PC-9 (cell line): ENCODE measurements at regions not wholly inside any gene's neighbourhood (a gene's known extent, or its start where the extent isn't known, plus 50 kb on each side); places are given as distances from the start of the nearest gene placed in this dataset.

ENCODE experiments used
- BruUV-seq: library from RNA; stranded (reverse); fragments of 400-500 nt; replicated peaks from 2 replicates; lab custom pipeline; 2021; lab: Mats Ljungman, UMichigan
- CTCF ChIA-PET: fragments of 300-600 bp; sonication (Branson Sonifier 250); formaldehyde crosslinking; loops from one replicate; lab custom pipeline; 2022; ENCODE audit warnings: antibody characterized with exemption; lab: Charles Lee
- POLR2A ChIA-PET: fragments of 300-600 bp; sonication (Branson Sonifier 250); formaldehyde crosslinking; loops from one replicate; lab custom pipeline; 2022; ENCODE audit warnings: antibody characterized with exemption; ENCODE audit not compliant: unreplicated experiment; lab: Charles Lee
- DNase-seq, 2 experiments: peaks; one replicate each; pipeline versions ENCODE4 v3.0.0 to v3.0.0-alpha.2; 2015 to 2022; ENCODE audit warnings: mixed read lengths in 1 of 2
- H2AFZ ChIP-seq: fragments of 200-600 bp; sonication (generic); 2 replicates; pipeline ENCODE4 v1.8.1; 2017; ENCODE audit warnings: antibody characterized with exemption
- H3F3A ChIP-seq: fragments of 200-600 bp; sonication (generic); 2 replicates; pipeline ENCODE4 v1.8.1; 2017; ENCODE audit warnings: antibody characterized with exemption, mild to moderate bottlenecking, low read depth; ENCODE audit not compliant: insufficient read depth
- H3K27ac ChIP-seq: fragments of 200-600 bp; sonication (generic); 2 replicates; pipeline ENCODE4 v1.6.1; 2016; ENCODE audit warnings: mixed run types
- H3K27me3 ChIP-seq: fragments of 200-600 bp; sonication (generic); 2 replicates; pipeline ENCODE4 v1.6.1; 2016; ENCODE audit warnings: low read depth, mixed run types; ENCODE audit not compliant: insufficient read depth
- H3K36me3 ChIP-seq: fragments of 200-600 bp; sonication (generic); 2 replicates; pipeline ENCODE4 v1.6.1; 2016; ENCODE audit warnings: low read depth, mixed run types
- H3K4me1 ChIP-seq: fragments of 200-600 bp; sonication (generic); replicated peaks from 2 replicates; pipeline ENCODE4 v1.6.1; 2016; ENCODE audit warnings: mixed run types; ENCODE audit not compliant: insufficient read depth
- H3K4me2 ChIP-seq: fragments of 200-600 bp; sonication (generic); 2 replicates; pipeline ENCODE4 v1.6.1; 2017; ENCODE audit warnings: mixed run types
- H3K4me3 ChIP-seq: fragments of 200-600 bp; sonication (generic); 2 replicates; pipeline ENCODE4 v1.6.1; 2016; ENCODE audit warnings: mixed run types
- H3K79me2 ChIP-seq: fragments of 200-600 bp; sonication (generic); 2 replicates; pipeline ENCODE4 v1.6.1; 2017; ENCODE audit warnings: low read depth, mixed run types
- H3K9me2 ChIP-seq: fragments of 200-600 bp; sonication (generic); 2 replicates; pipeline ENCODE4 v1.8.1; 2017; ENCODE audit warnings: mild to moderate bottlenecking; ENCODE audit not compliant: insufficient read depth
- H3K9me3 ChIP-seq: fragments of 200-600 bp; sonication (generic); 2 replicates; pipeline ENCODE4 v1.8.1; 2016; ENCODE audit warnings: low read depth; ENCODE audit not compliant: insufficient read depth
- H4K20me1 ChIP-seq: fragments of 200-600 bp; sonication (generic); 2 replicates; pipeline ENCODE4 v1.8.1; 2017; ENCODE audit not compliant: insufficient read depth
- EZH2 ChIP-seq: fragments of 200-600 bp; sonication (generic); IDR thresholded peaks from 2 replicates; pipeline ENCODE4 v1.8.0; 2017; ENCODE audit warnings: antibody characterized with exemption, low read depth
- intact Hi-C: fragments of 100-400 bp; cut with micrococcal nuclease; formaldehyde crosslinking; loops from one replicate; pipeline ENCODE4 v1.10.0; 2022; ENCODE audit not compliant: unreplicated experiment
- TF ChIP-seq, protein P1 (sequence below): fragments of 200-600 bp; sonication (generic); conservative IDR thresholded peaks from 2 replicates; pipeline ENCODE4 v1.6.1; 2017; ENCODE audit warnings: mixed run types, antibody characterized with exemption, mild to moderate bottlenecking, moderate library complexity

DNA sequence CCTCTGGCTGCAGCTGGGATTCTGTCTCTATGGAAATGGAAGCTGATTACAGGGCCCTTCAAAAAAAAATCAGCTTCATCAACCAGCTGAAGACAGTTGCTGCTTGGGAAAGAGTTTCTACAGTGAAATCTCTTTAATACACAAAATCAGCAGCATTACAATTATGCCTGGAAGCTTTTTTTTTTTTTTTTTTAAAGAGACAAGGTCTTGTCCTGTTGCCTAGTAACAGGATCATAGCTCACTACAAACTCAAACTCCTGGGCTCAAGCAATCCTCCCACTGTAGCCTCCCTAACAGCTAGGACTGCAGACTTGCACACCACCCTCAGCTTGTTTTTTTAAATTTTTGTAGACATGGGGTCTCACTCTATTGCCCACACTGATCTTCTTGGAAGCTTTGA, 94.5 kb downstream of the OR13A1 start:
- H3K9me3 ChIP-seq = no peaks in the 10 kb centered on the region
- CTCF ChIA-PET = no interaction called here

DNA sequence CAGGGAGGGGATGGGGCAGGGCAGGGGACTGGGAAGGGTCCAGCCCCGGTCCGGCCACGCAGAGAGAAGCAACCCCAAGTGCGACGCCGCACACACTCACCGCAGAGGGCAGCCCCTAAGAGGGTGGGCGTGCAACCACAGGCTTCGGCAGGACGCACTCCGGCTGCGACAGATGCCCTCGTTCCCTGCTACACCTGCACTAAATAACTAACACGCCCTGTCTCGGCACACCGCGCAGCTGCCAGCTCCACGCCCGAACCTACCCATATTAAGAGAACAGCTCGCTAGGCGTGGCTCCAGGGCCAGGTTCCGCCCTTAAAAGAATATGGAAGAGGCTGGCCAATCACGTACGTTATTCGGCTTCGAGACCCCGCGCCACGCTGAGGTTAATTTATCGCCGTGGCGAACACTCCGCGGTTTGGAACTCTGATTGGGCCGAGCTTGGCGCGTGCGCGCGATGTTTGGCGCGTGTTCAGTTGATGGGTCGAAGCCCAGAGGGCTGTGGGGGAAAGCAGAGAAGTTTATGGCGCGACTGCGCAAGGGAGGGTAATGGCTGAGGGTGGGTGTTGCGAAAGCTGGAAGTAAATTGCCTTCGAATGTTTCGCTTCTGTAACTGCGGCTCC, 91.1 kb downstream of the OR13A1 start:
- no peak for TF ChIP-seq EZH2
- TF ChIP-seq, protein P1, sequence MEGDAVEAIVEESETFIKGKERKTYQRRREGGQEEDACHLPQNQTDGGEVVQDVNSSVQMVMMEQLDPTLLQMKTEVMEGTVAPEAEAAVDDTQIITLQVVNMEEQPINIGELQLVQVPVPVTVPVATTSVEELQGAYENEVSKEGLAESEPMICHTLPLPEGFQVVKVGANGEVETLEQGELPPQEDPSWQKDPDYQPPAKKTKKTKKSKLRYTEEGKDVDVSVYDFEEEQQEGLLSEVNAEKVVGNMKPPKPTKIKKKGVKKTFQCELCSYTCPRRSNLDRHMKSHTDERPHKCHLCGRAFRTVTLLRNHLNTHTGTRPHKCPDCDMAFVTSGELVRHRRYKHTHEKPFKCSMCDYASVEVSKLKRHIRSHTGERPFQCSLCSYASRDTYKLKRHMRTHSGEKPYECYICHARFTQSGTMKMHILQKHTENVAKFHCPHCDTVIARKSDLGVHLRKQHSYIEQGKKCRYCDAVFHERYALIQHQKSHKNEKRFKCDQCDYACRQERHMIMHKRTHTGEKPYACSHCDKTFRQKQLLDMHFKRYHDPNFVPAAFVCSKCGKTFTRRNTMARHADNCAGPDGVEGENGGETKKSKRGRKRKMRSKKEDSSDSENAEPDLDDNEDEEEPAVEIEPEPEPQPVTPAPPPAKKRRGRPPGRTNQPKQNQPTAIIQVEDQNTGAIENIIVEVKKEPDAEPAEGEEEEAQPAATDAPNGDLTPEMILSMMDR = no peak
- CTCF ChIA-PET = no interaction called here

More for the DNA sequence above, 94.5 kb downstream of the OR13A1 start:
- no peak for DNase-seq
- H3K4me3 ChIP-seq = no peak overlapping the region
- H2AFZ ChIP-seq = no peak overlapping the region
- POLR2A ChIA-PET = no interaction called here
- 0 out of 2 replicates have a peak, but pooled peaks cover 8% of the 10 kb centered on the region for H3K27me3 ChIP-seq
- H3K36me3 ChIP-seq = no peaks in the 10 kb centered on the region
- H3F3A ChIP-seq = no peaks in the 10 kb centered on the region
- H4K20me1 ChIP-seq = no peaks in the 10 kb centered on the region
- no peak overlapping the region for H3K27ac ChIP-seq
- intact Hi-C loops = no loop called here
- TF ChIP-seq EZH2 = no peak
- TF ChIP-seq, protein P1 = no peak
- no peaks in the 10 kb centered on the region for H3K9me2 ChIP-seq
- no peaks in the 10 kb centered on the region for H3K79me2 ChIP-seq
- no peak overlapping the region for H3K4me2 ChIP-seq
- no peaks in the 10 kb centered on the region for H3K4me1 ChIP-seq
- BruUV-seq = no TSS peak

DNA sequence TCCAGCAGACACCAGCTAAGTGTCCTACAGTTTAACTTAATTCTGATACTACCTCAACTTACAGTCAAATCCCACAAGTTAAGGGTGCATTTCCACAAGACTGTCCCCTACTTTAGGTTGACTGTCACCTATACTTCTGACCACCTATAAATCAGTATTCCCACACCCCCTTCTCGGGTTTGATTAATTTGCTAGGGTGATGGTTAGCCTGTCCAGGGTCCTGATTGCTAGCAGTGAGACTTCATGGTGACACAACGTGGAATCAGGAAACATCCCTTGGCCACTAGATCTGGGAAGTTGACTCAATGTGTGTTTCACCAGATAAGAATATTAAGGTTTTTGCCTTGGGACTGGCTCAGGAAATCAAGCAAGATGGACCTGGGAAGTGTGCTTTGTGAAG, 88.4 kb downstream of the OR13A1 start:
- Histone ChIP-seq H4K20me1 (no peaks in the 10 kb centered on the region), H3K36me3 (no peaks in the 10 kb centered on the region), H3K27ac (no peak overlapping the region), H3K4me1 (no peaks in the 10 kb centered on the region), H3K9me2 (no peaks in the 10 kb centered on the region), H3F3A (no peaks in the 10 kb centered on the region), H3K79me2 (no peaks in the 10 kb centered on the region), H3K27me3 (0 out of 2 replicates have a peak, but pooled peaks cover 8% of the 10 kb centered on the region), H2AFZ (no peak overlapping the region), H3K9me3 (peaks cover 13% of the 10 kb centered on the region; the same call in 1 of the 2 replicates), H3K4me3 (no peak overlapping the region), H3K4me2 (no peak overlapping the region)
- TF ChIP-seq, protein P1 = no peak
- TF ChIP-seq EZH2 = no peak
- ChIA-PET CTCF (no interaction called here), POLR2A (no interaction called here)
- intact Hi-C loops = no loop called here
- no TSS peak for BruUV-seq
- DNase-seq = no peak

More for the DNA sequence above, 91.1 kb downstream of the OR13A1 start:
- no peaks in the 10 kb centered on the region for H3K9me2 ChIP-seq
- H3K79me2 ChIP-seq = no peaks in the 10 kb centered on the region
- no peak overlapping the region for H3K4me3 ChIP-seq
- 0 out of 2 replicates have a peak, but pooled peaks cover 8% of the 10 kb centered on the region for H3K27me3 ChIP-seq
- no peak overlapping the region for H3K4me2 ChIP-seq
- DNase-seq = no peak
- H3F3A ChIP-seq = no peaks in the 10 kb centered on the region
- no TSS peak for BruUV-seq
- 0 out of 2 replicates have a peak, but pooled peaks cover 2% of the 10 kb centered on the region for H3K9me3 ChIP-seq
- intact Hi-C loops = no loop called here
- H4K20me1 ChIP-seq = no peaks in the 10 kb centered on the region
- no peaks in the 10 kb centered on the region for H3K36me3 ChIP-seq
- no peak overlapping the region for H3K27ac ChIP-seq
- no peak overlapping the region for H2AFZ ChIP-seq
- POLR2A ChIA-PET = no interaction called here
- no peaks in the 10 kb centered on the region for H3K4me1 ChIP-seq
